ENCODE measurements at regions not wholly inside any gene's neighbourhood (a gene's known extent, or its start where the extent isn't known, plus 50 kb on each side); places are given as distances from the start of the nearest gene placed in this dataset.

DNA sequence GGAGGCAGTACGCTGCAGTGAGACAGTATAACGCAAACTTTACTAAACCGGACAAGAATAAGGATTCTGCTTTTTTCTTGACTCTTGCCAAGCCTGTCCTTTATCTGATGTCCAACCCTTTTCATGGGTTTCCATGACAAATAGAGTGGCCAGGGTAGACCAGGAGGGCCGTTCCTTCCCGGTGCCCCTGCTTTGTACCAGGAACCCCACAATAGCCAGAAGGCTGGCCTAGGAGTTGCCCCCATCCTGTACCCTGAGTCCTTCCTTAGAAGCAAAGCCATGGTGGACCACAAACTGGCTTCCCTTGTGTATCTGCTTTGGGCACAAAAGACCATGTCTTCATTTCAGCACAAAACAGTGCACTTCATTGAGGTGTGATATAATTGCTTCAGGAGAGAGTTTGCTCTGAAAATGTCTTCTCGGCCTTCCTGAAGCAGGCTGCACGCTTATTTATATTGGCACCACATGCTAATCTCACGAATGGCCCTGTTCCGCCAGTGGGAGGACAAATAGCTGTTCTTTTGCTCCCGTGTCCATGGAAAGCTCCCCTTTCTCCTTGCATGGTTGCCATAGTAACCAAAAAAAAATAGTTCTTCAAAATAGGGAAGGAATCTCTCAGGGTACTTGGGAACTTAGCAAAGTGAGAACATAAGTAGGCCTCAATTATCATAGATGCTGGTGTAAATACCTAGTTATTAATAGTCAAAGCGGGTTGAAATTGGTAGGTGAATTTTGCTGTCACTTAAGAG lies 222.1 kb downstream of the ZIC5 start:
- TF ChIP-seq POLR2AphosphoS5 (IDR thresholded peaks at IDR 0.05; ENCODE audit: low read depth, low read length) (no peak), TAF1 (IDR thresholded peaks at IDR 0.05; ENCODE audit: borderline replicate concordance, insufficient read depth, low read length) (no peak), SIN3A (IDR thresholded peaks at IDR 0.05; ENCODE audit: borderline replicate concordance, insufficient read depth, low read length) (no peak), FOXP2 (optimal IDR thresholded peaks at IDR 0.05; ENCODE audit: borderline replicate concordance, extremely low read depth, extremely low read length, insufficient read depth) (no peak)
- TF ChIP-seq, protein P1, sequence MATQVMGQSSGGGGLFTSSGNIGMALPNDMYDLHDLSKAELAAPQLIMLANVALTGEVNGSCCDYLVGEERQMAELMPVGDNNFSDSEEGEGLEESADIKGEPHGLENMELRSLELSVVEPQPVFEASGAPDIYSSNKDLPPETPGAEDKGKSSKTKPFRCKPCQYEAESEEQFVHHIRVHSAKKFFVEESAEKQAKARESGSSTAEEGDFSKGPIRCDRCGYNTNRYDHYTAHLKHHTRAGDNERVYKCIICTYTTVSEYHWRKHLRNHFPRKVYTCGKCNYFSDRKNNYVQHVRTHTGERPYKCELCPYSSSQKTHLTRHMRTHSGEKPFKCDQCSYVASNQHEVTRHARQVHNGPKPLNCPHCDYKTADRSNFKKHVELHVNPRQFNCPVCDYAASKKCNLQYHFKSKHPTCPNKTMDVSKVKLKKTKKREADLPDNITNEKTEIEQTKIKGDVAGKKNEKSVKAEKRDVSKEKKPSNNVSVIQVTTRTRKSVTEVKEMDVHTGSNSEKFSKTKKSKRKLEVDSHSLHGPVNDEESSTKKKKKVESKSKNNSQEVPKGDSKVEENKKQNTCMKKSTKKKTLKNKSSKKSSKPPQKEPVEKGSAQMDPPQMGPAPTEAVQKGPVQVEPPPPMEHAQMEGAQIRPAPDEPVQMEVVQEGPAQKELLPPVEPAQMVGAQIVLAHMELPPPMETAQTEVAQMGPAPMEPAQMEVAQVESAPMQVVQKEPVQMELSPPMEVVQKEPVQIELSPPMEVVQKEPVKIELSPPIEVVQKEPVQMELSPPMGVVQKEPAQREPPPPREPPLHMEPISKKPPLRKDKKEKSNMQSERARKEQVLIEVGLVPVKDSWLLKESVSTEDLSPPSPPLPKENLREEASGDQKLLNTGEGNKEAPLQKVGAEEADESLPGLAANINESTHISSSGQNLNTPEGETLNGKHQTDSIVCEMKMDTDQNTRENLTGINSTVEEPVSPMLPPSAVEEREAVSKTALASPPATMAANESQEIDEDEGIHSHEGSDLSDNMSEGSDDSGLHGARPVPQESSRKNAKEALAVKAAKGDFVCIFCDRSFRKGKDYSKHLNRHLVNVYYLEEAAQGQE (IDR thresholded peaks at IDR 0.05; ENCODE audit: insufficient read depth in 1 of 2, low read depth in 2 of 2, low read length in 2 of 2) = no peak

Data from PFSK-1 (cell line).